ENCODE measurements at regions not wholly inside any gene's neighbourhood (a gene's known extent, or its start where the extent isn't known, plus 50 kb on each side); places are given as distances from the start of the nearest gene placed in this dataset.
A peak's percentile ranks its signal among the peaks of the same experiment; 100 is the strongest.

DNA sequence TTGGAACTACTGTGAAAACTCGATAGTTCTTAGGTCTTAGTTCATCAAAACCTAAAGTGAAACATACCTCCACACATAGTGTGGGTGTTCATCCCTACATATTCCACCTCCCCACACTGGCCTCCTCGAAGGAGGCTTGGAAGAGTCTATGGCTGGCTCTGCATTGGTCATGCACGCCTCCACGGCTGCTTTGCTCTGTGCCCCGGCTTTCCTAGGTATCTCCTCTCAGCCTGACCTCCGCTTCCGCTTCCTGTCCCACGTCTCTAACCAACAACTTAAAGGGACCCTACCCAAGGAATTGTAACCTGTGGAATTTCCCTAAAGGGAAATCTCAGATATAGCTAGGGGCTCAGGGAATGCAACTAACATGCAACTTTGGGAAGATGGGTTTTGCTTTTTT is 79.7 kb upstream of the MBNL2 start:
- DNase-seq = peak; percentile 52
- Histone ChIP-seq H3K56ac (ENCODE audit: insufficient read length, low read depth, low read length) (no peak overlapping the region), H3K79me1 (ENCODE audit: insufficient read depth, low read depth, low read length, poor library complexity, severe bottlenecking) (no peaks in the 10 kb centered on the region), H3K14ac (ENCODE audit: insufficient read depth, low read length) (no peak overlapping the region), H3K27me3 (ENCODE audit: insufficient read depth, low read length) (no peaks in the 10 kb centered on the region; the same call in 1 of the 2 replicates), H3K27ac (ENCODE audit: insufficient read length, low read depth, low read length) (no peak overlapping the region), H2AFZ (ENCODE audit: low read length) (no peak overlapping the region), H3K4me2 (ENCODE audit: insufficient read depth, insufficient read length, low read length) (no peak overlapping the region), H3K23ac (ENCODE audit: insufficient read length, low read depth, low read length) (no peak overlapping the region), H3T11ph (ENCODE audit: low read length) (no peak overlapping the region), H3K9ac (ENCODE audit: extremely low read depth, insufficient read length, low read length) (no peak overlapping the region), H2BK20ac (ENCODE audit: low read depth, low read length, poor library complexity, severe bottlenecking) (no peak overlapping the region), H3K4ac (ENCODE audit: low read depth, low read length) (no peak overlapping the region), H2BK120ac (ENCODE audit: low read depth, low read length, poor library complexity, severe bottlenecking) (no peak overlapping the region), H2BK5ac (ENCODE audit: insufficient read length, low read length) (no peak overlapping the region), H4K91ac (ENCODE audit: insufficient read length, low read depth, low read length) (no peak overlapping the region), H4K8ac (replicated peaks; ENCODE audit: insufficient read length, low read depth, low read length) (no peak overlapping the region), H3K18ac (ENCODE audit: insufficient read length, low read depth, low read length) (no peak overlapping the region), H3K79me2 (ENCODE audit: insufficient read depth, low read length) (no peaks in the 10 kb centered on the region), H3K23me2 (ENCODE audit: insufficient read length, low read depth, low read length, poor library complexity, severe bottlenecking) (no peaks in the 10 kb centered on the region), H4K20me1 (ENCODE audit: control insufficient read depth, insufficient read depth, insufficient read length) (no peaks in the 10 kb centered on the region), H2BK12ac (ENCODE audit: insufficient read length, low read depth, low read length) (no peak overlapping the region), H4K5ac (ENCODE audit: insufficient read length, low read depth, low read length) (no peak overlapping the region), H2AK5ac (ENCODE audit: insufficient read length, low read length) (no peak overlapping the region), H3K9me3 (ENCODE audit: control insufficient read depth, low read depth, low read length) (no peaks in the 10 kb centered on the region), H2BK15ac (ENCODE audit: low read depth, low read length) (no peak overlapping the region), H3K4me1 (ENCODE audit: insufficient read depth, low read length) (peaks cover 3% of the 10 kb centered on the region; the same call in 1 of the 2 replicates)
- TF ChIP-seq, protein P1, sequence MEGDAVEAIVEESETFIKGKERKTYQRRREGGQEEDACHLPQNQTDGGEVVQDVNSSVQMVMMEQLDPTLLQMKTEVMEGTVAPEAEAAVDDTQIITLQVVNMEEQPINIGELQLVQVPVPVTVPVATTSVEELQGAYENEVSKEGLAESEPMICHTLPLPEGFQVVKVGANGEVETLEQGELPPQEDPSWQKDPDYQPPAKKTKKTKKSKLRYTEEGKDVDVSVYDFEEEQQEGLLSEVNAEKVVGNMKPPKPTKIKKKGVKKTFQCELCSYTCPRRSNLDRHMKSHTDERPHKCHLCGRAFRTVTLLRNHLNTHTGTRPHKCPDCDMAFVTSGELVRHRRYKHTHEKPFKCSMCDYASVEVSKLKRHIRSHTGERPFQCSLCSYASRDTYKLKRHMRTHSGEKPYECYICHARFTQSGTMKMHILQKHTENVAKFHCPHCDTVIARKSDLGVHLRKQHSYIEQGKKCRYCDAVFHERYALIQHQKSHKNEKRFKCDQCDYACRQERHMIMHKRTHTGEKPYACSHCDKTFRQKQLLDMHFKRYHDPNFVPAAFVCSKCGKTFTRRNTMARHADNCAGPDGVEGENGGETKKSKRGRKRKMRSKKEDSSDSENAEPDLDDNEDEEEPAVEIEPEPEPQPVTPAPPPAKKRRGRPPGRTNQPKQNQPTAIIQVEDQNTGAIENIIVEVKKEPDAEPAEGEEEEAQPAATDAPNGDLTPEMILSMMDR (conservative IDR thresholded peaks at IDR 0.05) = no peak
- Mint-ChIP-seq H3K36me3 (ENCODE audit: insufficient read depth in 1 of 3, low read depth in 3 of 3) (no peaks in the 10 kb centered on the region), H3K9me3 (no peaks in the 10 kb centered on the region), H3K27me3 (ENCODE audit: low read depth) (peaks cover 92% of the 10 kb centered on the region), H3K27ac (no peak overlapping the region), H3K4me1 (peaks cover 14 to 20% of the 10 kb centered on the region in 2 experiments), H3K4me3 (no peak overlapping the region; a peak in 1 of 5 replicates)
- WGBS (ENCODE audit: extremely low coverage, insufficient read length, low lambda C conversion rate) = no CpG with 5 or more reads among the region's 8 CpGs

All from H9 (cell line).